ENCODE measurements at regions not wholly inside any gene's neighbourhood (a gene's known extent, or its start where the extent isn't known, plus 50 kb on each side); places are given as distances from the start of the nearest gene placed in this dataset.
"Not testable (repeated sequence)": the region's sequence is repeated elsewhere in the genome, so short reads cannot be mapped to it uniquely, and the experiment has no call there.

DNA sequence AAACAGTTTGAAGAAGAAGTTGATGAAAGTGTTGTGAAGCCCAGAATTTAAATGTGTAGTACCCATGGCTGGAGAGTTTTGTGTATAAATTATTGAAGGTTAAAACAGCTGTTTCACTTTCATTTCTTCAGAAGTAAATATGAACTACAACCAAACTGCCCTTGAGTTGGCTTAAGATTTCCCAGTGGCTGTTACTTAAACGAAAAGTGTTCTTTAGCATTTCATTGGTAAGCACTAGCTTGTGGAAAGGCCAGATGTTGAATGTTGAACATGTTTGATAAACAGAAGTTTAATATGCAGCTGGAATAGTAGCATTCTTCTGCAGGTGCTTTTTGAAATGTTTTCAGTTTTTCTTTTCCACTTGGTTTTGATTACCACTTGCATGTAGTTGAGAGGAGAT lies 83.2 kb upstream of the TNRC6B start:
- Histone ChIP-seq H3K9me3 (replicated peaks; ENCODE audit: low read length) (no peaks in the 10 kb centered on the region), H3K4me3 (ENCODE audit: low read length) (no peak overlapping the region), H3K36me3 (ENCODE audit: insufficient read depth, low read length) (no peaks in the 10 kb centered on the region), H3K4me1 (ENCODE audit: control insufficient read depth, insufficient read depth, low read length) (no peaks in the 10 kb centered on the region), H3K9ac (ENCODE audit: low read depth, low read length) (no peak overlapping the region), H3K4me2 (ENCODE audit: low read length) (no peak overlapping the region), H3K27me3 (ENCODE audit: control insufficient read depth, insufficient read depth, low read length) (no peaks in the 10 kb centered on the region)

- H3K27me3 ChIP-seq (ENCODE audit: control insufficient read depth, insufficient read depth, low read length); H3K9ac ChIP-seq (ENCODE audit: low read depth, low read length); H3K4me2 ChIP-seq (ENCODE audit: low read length); H3K9me3 ChIP-seq (replicated peaks; ENCODE audit: low read length); H3K4me1 ChIP-seq (ENCODE audit: control insufficient read depth, insufficient read depth, low read length); H3K36me3 ChIP-seq (ENCODE audit: insufficient read depth, low read length); H3K4me3 ChIP-seq (ENCODE audit: low read length): not testable (repeated sequence)
Measured at GRCh38 chr22:40099887-40100286, 77.8 kb upstream of the TNRC6B start.

DNA sequence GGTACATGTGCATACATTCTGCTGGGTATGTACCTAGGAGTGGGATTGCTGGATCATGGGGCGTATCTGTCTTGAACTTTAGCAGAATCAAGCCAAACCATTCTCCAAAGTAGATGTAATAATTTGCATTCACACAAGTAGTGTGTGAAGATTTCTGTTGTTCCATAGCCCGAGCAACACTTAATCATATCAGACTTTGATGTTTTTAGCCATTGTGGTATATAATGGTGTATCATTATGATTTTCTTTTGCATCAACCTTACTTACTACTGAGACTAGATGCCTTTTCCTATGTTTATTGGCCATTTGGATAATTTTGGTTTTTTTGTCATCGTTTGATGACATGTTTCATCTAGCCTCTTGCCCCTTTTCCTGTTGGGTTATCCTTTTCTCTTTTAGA lies 72.0 kb upstream of the TNRC6B start:
- Histone ChIP-seq H3K9me3 (replicated peaks; ENCODE audit: low read length) (no peaks in the 10 kb centered on the region), H3K27me3 (ENCODE audit: control insufficient read depth, insufficient read depth, low read length) (no peaks in the 10 kb centered on the region), H3K36me3 (ENCODE audit: insufficient read depth, low read length) (no peaks in the 10 kb centered on the region), H3K4me2 (ENCODE audit: low read length) (no peak overlapping the region), H3K4me3 (ENCODE audit: low read length) (no peak overlapping the region), H3K9ac (ENCODE audit: low read depth, low read length) (no peak overlapping the region), H3K4me1 (ENCODE audit: control insufficient read depth, insufficient read depth, low read length) (peaks cover 6% of the 10 kb centered on the region)

DNA sequence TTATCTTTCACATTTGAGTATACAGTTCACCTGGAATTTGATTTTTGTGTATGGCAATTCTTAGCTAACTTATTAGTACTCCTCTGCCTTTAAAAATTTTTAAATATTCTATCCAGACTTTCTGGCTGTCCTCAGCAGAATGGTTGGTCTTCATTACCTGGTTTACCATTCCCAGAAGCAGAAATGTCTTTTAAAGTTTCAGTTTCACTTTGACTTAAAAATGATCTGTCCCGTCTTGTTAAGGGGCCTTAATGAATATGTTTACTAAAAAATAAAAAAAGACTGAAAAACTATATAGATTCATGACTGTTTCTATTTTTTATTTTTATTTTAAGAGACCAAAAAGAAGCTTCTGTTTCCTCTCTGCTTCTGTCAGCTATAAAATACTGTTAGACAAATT lies 70.5 kb upstream of the TNRC6B start:
- no peaks in the 10 kb centered on the region for H3K36me3 ChIP-seq (ENCODE audit: insufficient read depth, low read length)
- H3K9ac ChIP-seq (ENCODE audit: low read depth, low read length): peak overlapping the region; percentile 55
- H3K9me3 ChIP-seq (replicated peaks; ENCODE audit: low read length): no peaks in the 10 kb centered on the region
- no peaks in the 10 kb centered on the region for H3K27me3 ChIP-seq (ENCODE audit: control insufficient read depth, insufficient read depth, low read length)
- H3K4me3 ChIP-seq (ENCODE audit: low read length): peak overlapping the region; percentile 12
- H3K4me1 ChIP-seq (ENCODE audit: control insufficient read depth, insufficient read depth, low read length): peaks cover 6% of the 10 kb centered on the region
- H3K4me2 ChIP-seq (ENCODE audit: low read length): peak overlapping the region; percentile 69

DNA sequence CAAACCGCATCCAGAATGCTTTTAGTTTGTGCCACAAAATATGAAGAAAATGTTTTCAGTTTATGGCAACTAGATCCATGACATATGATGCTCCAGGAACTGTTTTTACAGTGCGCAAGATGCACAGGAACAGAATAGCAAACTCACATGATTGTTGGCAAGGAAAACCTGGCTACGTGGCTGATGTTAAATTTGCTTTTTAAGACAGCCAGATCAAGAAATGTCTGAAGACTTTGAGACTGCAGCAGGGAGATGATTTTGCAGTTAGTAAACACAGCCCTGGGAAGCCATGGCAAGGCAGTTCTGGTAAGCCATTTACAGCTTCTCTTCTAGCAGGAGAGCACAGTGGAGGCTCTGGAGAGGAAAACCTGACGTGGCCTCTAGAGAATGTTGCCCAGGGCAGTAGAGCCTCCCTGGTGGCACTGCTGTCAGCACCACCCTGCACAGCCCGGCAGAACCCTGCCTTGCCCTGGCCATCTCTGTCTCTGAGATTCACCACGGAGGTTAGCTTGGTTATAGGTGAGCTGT lies 69.8 kb upstream of the TNRC6B start:
- peak overlapping the region; percentile 55 for H3K9ac ChIP-seq (ENCODE audit: low read depth, low read length)
- H3K4me3 ChIP-seq (ENCODE audit: low read length): peak overlapping the region; percentile 12
- no peaks in the 10 kb centered on the region for H3K9me3 ChIP-seq (replicated peaks; ENCODE audit: low read length)
- no peaks in the 10 kb centered on the region for H3K36me3 ChIP-seq (ENCODE audit: insufficient read depth, low read length)
- H3K27me3 ChIP-seq (ENCODE audit: control insufficient read depth, insufficient read depth, low read length): no peaks in the 10 kb centered on the region
- peak overlapping the region; percentile 69 for H3K4me2 ChIP-seq (ENCODE audit: low read length)
- peaks cover 6% of the 10 kb centered on the region for H3K4me1 ChIP-seq (ENCODE audit: control insufficient read depth, insufficient read depth, low read length)

GRCh38 chr22:40108396-40108795 lies 69.3 kb upstream of the TNRC6B start:
- H3K4me1 ChIP-seq (ENCODE audit: control insufficient read depth, insufficient read depth, low read length): peaks cover 6% of the 10 kb centered on the region
- peak overlapping the region; percentile 12 for H3K4me3 ChIP-seq (ENCODE audit: low read length)
- no peaks in the 10 kb centered on the region for H3K9me3 ChIP-seq (replicated peaks; ENCODE audit: low read length)
- H3K4me2 ChIP-seq (ENCODE audit: low read length): peak overlapping the region; percentile 69
- H3K9ac ChIP-seq (ENCODE audit: low read depth, low read length): no peak overlapping the region
- no peaks in the 10 kb centered on the region for H3K36me3 ChIP-seq (ENCODE audit: insufficient read depth, low read length)
- no peaks in the 10 kb centered on the region for H3K27me3 ChIP-seq (ENCODE audit: control insufficient read depth, insufficient read depth, low read length)

DNA sequence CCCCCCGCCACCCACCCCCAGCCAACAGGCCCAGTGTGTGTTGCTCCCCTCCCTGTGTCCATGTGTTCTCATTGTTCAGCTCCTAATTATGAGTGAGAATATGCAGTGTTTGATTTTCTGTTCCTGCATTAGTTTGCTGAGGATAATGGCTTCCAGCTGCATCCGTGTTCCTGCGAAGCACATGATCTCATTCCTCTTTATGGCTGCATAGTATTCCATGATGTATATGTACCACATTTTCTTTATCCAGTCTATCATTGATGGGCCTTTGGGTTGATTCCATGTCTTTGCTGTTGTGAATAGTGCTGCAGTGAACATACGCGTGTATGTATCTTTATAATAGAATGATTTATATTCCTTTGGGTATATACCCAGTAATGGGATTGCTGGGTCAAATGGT lies 68.8 kb upstream of the TNRC6B start:
- H3K27me3 ChIP-seq (ENCODE audit: control insufficient read depth, insufficient read depth, low read length); H3K9ac ChIP-seq (ENCODE audit: low read depth, low read length); H3K4me1 ChIP-seq (ENCODE audit: control insufficient read depth, insufficient read depth, low read length); H3K36me3 ChIP-seq (ENCODE audit: insufficient read depth, low read length); H3K9me3 ChIP-seq (replicated peaks; ENCODE audit: low read length); H3K4me3 ChIP-seq (ENCODE audit: low read length); H3K4me2 ChIP-seq (ENCODE audit: low read length): not testable (repeated sequence)

DNA sequence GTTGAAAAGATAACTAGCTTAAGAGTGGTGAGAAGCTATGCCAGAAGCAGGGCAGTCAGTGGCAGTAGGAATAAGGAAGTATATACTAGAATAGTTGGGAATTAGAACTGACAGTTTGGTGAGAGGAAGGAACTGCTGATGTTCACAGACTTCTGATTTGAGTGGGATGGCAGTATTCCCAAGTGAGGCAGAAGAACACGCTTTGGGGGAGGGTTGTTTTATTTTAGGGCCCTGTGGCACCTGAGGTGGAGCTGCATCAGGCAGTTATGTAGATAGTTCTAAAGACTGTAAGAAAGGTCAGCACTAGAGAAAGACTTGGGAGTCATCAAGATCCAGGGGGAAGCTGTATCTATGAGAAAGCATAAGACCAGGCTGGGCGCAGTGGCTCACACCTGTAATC lies 66.3 kb upstream of the TNRC6B start:
- Histone ChIP-seq H3K9ac (ENCODE audit: low read depth, low read length) (no peak overlapping the region), H3K4me1 (ENCODE audit: control insufficient read depth, insufficient read depth, low read length) (peaks cover 6% of the 10 kb centered on the region), H3K4me2 (ENCODE audit: low read length) (no peak overlapping the region), H3K27me3 (ENCODE audit: control insufficient read depth, insufficient read depth, low read length) (peaks cover 6% of the 10 kb centered on the region), H3K9me3 (replicated peaks; ENCODE audit: low read length) (no peaks in the 10 kb centered on the region), H3K4me3 (ENCODE audit: low read length) (no peak overlapping the region), H3K36me3 (ENCODE audit: insufficient read depth, low read length) (no peaks in the 10 kb centered on the region)

- H3K27me3 ChIP-seq (ENCODE audit: control insufficient read depth, insufficient read depth, low read length): peaks cover 6% of the 10 kb centered on the region
- no peak overlapping the region for H3K4me3 ChIP-seq (ENCODE audit: low read length)
- H3K36me3 ChIP-seq (ENCODE audit: insufficient read depth, low read length): no peaks in the 10 kb centered on the region
- H3K9me3 ChIP-seq (replicated peaks; ENCODE audit: low read length): no peaks in the 10 kb centered on the region
- peaks cover 5% of the 10 kb centered on the region for H3K4me1 ChIP-seq (ENCODE audit: control insufficient read depth, insufficient read depth, low read length)
- no peak overlapping the region for H3K9ac ChIP-seq (ENCODE audit: low read depth, low read length)
- no peak overlapping the region for H3K4me2 ChIP-seq (ENCODE audit: low read length)
Measured at GRCh38 chr22:40112595-40112994, 65.1 kb upstream of the TNRC6B start.

DNA sequence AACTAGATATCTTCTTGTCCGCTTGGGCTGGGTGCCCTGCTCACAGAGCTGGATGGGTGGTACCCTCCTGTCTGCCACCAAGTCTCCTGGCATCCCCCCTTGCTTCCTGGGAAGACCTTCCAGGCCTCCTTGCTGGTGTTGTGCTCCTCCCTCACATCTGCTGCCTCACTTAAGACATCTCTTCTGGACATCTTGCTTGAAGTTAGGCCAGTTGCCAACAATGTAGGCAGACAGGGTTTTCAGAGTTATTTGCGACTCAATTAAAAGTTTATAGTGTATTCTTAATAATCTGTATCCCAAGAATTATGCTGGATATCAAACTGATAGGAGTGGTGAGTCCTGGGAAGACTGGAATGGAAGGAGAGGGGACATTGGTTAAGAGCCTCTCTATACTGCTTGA lies 64.0 kb upstream of the TNRC6B start:
- H3K4me2 ChIP-seq (ENCODE audit: low read length): no peak overlapping the region
- H3K27me3 ChIP-seq (ENCODE audit: control insufficient read depth, insufficient read depth, low read length): peaks cover 6% of the 10 kb centered on the region

DNA sequence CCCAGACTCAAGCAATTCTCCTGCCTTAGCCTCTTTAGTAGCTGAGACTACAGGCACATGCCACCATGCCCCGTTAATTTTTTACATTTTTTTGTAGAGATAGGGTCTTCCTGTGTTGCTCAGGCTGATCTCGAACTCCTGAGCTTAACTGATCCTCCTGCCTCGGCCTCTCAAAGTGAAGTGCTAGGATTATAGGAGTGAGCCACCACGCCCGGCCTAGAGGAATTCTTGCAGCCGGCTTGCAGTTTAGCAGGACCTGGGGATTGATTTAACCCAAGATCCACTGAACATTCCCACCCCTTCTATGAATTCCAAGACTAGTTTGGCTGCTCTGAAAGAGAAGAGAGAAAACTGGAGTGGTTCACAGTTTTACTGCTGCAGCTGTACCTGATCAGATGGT lies 63.3 kb upstream of the TNRC6B start:
- Histone ChIP-seq H3K9ac (ENCODE audit: low read depth, low read length) (no peak overlapping the region), H3K4me3 (ENCODE audit: low read length) (no peak overlapping the region), H3K9me3 (replicated peaks; ENCODE audit: low read length) (no peaks in the 10 kb centered on the region), H3K4me1 (ENCODE audit: control insufficient read depth, insufficient read depth, low read length) (no peaks in the 10 kb centered on the region), H3K4me2 (ENCODE audit: low read length) (no peak overlapping the region), H3K27me3 (ENCODE audit: control insufficient read depth, insufficient read depth, low read length) (peaks cover 6% of the 10 kb centered on the region), H3K36me3 (ENCODE audit: insufficient read depth, low read length) (no peaks in the 10 kb centered on the region)

More for the DNA sequence above, 64.0 kb upstream of the TNRC6B start:
- no peak overlapping the region for H3K4me3 ChIP-seq (ENCODE audit: low read length)
- no peaks in the 10 kb centered on the region for H3K4me1 ChIP-seq (ENCODE audit: control insufficient read depth, insufficient read depth, low read length)
- no peak overlapping the region for H3K9ac ChIP-seq (ENCODE audit: low read depth, low read length)
- no peaks in the 10 kb centered on the region for H3K36me3 ChIP-seq (ENCODE audit: insufficient read depth, low read length)
- H3K9me3 ChIP-seq (replicated peaks; ENCODE audit: low read length): no peaks in the 10 kb centered on the region

DNA sequence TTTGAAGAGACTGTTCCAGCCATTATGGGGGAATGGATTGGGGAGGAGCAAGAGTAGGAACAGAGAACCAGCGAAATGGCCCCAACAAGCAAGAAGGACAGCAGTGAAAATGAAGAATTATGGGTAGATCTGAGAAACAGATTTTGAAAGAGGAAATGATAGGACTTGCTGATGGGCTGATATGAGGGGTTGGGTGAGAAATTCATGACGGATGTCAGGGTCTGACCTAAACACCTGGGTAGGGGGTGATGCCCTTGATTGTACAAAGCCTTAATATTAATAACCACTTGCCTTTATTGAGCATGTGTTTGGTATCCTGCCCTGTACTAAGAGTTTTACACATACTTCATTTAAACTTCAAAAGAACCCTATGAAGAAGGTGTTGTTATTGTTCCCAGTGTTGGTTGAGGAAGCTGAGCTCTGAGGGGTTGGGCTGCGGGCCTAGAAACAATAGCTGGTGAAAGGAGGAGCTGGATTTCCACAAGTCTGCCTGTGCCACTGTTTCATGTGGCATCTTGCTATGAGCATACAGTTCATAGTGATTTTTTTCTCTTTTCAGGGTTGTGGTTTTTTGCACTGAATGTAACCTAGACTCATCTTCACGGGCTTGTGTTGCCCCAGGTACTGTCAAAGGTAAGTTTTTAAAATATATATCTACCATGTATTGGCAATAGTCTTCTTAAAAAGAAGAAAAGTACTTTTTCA lies 61.1 kb upstream of the TNRC6B start:
- H3K4me1 ChIP-seq (ENCODE audit: control insufficient read depth, insufficient read depth, low read length): no peaks in the 10 kb centered on the region
- no peaks in the 10 kb centered on the region for H3K36me3 ChIP-seq (ENCODE audit: insufficient read depth, low read length)
- no peaks in the 10 kb centered on the region for H3K9me3 ChIP-seq (replicated peaks; ENCODE audit: low read length)
- H3K4me3 ChIP-seq (ENCODE audit: low read length): no peak overlapping the region
- no peak overlapping the region for H3K4me2 ChIP-seq (ENCODE audit: low read length)
- H3K27me3 ChIP-seq (ENCODE audit: control insufficient read depth, insufficient read depth, low read length): peaks cover 6% of the 10 kb centered on the region
- no peak overlapping the region for H3K9ac ChIP-seq (ENCODE audit: low read depth, low read length)

Measured in skeletal muscle satellite cell (primary cell).